ENCODE measurements at regions not wholly inside any gene's neighbourhood (a gene's known extent, or its start where the extent isn't known, plus 50 kb on each side); places are given as distances from the start of the nearest gene placed in this dataset.
A peak's percentile ranks its signal among the peaks of the same experiment; 100 is the strongest.

DNA sequence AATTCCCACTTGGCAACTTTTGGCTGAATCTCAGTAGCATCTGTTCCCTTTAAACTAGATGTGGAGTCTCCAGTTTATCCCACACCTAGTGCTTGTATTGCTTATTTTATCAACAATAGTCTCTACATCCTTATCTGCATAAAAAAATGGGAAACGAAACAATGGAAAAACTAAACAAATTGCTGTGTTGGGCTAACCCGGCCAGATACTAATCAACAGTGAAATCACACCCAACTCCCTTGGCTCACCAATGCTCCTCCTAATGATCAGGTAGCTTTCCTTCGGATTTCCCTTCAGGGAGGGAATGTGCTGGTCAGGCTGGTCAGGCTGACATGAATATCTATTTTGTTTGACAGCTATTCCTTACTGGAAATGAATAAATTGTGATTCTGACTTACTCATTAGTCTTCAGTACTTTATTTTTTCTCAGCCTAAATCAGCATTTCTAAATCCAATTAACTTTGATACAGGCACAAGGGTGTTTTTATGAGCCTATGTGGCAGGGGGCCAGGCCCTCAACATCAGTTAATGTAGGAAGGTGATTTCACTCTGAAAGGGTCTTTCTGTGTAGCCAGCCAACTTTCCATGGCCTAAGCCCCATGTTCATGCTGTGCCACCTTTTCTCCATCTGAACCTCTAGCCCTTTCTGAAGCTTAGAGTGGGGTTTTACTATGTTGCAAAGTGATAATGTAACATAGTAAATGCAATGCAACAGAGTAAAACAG, 170.5 kb upstream of the NPSR1 start:
- Mint-ChIP-seq H3K36me3 (ENCODE audit: low read depth) (no peaks in the 10 kb centered on the region), H3K4me1 (ENCODE audit: low read depth) (no peaks in the 10 kb centered on the region), H3K9me3 (ENCODE audit: low read depth) (no peaks in the 10 kb centered on the region), H3K27me3 (ENCODE audit: low read depth) (no peaks in the 10 kb centered on the region), H3K4me3 (ENCODE audit: unreplicated experiment) (no peak overlapping the region), H3K27ac (ENCODE audit: unreplicated experiment) (no peak overlapping the region)
- TF ChIP-seq, protein P1, sequence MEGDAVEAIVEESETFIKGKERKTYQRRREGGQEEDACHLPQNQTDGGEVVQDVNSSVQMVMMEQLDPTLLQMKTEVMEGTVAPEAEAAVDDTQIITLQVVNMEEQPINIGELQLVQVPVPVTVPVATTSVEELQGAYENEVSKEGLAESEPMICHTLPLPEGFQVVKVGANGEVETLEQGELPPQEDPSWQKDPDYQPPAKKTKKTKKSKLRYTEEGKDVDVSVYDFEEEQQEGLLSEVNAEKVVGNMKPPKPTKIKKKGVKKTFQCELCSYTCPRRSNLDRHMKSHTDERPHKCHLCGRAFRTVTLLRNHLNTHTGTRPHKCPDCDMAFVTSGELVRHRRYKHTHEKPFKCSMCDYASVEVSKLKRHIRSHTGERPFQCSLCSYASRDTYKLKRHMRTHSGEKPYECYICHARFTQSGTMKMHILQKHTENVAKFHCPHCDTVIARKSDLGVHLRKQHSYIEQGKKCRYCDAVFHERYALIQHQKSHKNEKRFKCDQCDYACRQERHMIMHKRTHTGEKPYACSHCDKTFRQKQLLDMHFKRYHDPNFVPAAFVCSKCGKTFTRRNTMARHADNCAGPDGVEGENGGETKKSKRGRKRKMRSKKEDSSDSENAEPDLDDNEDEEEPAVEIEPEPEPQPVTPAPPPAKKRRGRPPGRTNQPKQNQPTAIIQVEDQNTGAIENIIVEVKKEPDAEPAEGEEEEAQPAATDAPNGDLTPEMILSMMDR (IDR thresholded peaks at IDR 0.05) = no peak
- no peak for DNase-seq (ENCODE audit: low spot score)

DNA sequence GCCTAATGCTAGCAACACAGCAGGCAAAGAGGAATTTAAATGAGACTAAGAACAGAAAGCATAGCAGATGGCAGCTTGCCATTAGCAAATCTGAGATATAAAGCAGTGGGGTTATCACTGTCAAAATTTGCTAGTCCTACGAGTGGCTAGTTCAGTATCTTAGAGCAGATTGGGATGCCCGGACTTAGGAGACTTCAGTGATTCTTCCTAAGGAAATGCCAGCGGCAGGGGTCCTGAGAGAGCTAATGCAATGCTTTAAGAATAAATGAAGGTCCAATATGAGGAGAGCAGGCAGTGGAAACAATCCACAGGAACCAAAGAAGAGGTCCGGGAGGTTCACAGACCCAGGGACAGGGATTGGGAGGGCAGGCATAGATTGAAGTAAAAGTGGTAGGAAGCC, 169.3 kb upstream of the NPSR1 start:
- no peak for DNase-seq (ENCODE audit: low spot score)
- no peak overlapping the region for H3K4me3 Mint-ChIP-seq (ENCODE audit: unreplicated experiment)
- no peaks in the 10 kb centered on the region for H3K27me3 Mint-ChIP-seq (ENCODE audit: low read depth)
- no peak overlapping the region for H3K27ac Mint-ChIP-seq (ENCODE audit: unreplicated experiment)
- TF ChIP-seq, protein P1 (IDR thresholded peaks at IDR 0.05) = no peak
- H3K36me3 Mint-ChIP-seq (ENCODE audit: low read depth) = no peaks in the 10 kb centered on the region
- no peaks in the 10 kb centered on the region for H3K4me1 Mint-ChIP-seq (ENCODE audit: low read depth)
- no peaks in the 10 kb centered on the region for H3K9me3 Mint-ChIP-seq (ENCODE audit: low read depth)

DNA sequence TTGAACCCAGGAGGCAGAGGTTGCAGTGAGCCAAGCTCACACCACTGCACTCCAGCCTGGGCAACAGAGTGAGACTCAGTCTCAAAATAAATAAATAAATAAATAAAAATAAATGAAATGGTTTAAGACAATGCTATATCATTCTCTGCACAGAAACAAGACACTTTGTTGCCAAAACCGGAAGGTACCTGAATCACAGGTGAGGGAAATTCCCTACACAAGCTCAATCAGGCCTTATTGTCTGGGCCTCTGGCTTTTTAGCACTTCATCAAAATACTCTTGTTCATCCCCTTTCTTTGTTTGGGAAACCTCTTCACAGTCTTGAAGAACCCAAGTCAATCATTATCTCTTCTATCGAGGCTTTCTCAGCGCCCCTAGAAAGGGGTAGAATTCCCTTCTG, 166.1 kb upstream of the NPSR1 start:
- H3K4me3 Mint-ChIP-seq (ENCODE audit: unreplicated experiment) = no peak overlapping the region

DNA sequence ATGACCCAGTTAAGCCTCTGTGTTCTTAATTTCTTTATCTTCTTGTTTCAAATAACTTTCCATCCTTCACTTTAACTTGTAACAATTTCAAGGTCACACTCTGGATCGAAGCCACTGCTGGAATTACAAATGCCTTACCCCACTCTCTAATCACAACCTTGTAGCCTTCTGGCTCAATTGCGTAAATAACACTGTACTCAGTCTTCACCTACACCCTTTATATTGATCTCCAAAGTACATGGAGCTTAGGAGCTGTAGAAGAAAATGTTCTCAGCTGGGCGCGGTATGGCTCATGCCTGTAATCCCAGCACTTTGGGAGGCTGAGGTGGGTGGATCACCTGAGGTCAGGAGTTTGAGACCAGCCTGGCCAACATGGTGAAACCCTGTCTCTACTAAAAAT, 164.3 kb upstream of the NPSR1 start:
- H3K27ac Mint-ChIP-seq (ENCODE audit: unreplicated experiment) = no peak overlapping the region
- no peak for DNase-seq (ENCODE audit: low spot score)
- H3K4me1 Mint-ChIP-seq (ENCODE audit: low read depth) = no peaks in the 10 kb centered on the region
- H3K4me3 Mint-ChIP-seq (ENCODE audit: unreplicated experiment) = no peak overlapping the region
- H3K27me3 Mint-ChIP-seq (ENCODE audit: low read depth) = peaks cover 3% of the 10 kb centered on the region
- H3K9me3 Mint-ChIP-seq (ENCODE audit: low read depth) = peaks cover 4% of the 10 kb centered on the region
- TF ChIP-seq, protein P1 (IDR thresholded peaks at IDR 0.05) = no peak
- H3K36me3 Mint-ChIP-seq (ENCODE audit: low read depth) = no peaks in the 10 kb centered on the region

More for the DNA sequence above, 166.1 kb upstream of the NPSR1 start:
- no peak overlapping the region for H3K27ac Mint-ChIP-seq (ENCODE audit: unreplicated experiment)
- H3K27me3 Mint-ChIP-seq (ENCODE audit: low read depth) = peaks cover 3% of the 10 kb centered on the region
- H3K9me3 Mint-ChIP-seq (ENCODE audit: low read depth) = peaks cover 4% of the 10 kb centered on the region
- H3K36me3 Mint-ChIP-seq (ENCODE audit: low read depth) = no peaks in the 10 kb centered on the region
- no peaks in the 10 kb centered on the region for H3K4me1 Mint-ChIP-seq (ENCODE audit: low read depth)
- TF ChIP-seq, protein P1 (IDR thresholded peaks at IDR 0.05) = no peak
- DNase-seq (ENCODE audit: low spot score) = no peak

DNA sequence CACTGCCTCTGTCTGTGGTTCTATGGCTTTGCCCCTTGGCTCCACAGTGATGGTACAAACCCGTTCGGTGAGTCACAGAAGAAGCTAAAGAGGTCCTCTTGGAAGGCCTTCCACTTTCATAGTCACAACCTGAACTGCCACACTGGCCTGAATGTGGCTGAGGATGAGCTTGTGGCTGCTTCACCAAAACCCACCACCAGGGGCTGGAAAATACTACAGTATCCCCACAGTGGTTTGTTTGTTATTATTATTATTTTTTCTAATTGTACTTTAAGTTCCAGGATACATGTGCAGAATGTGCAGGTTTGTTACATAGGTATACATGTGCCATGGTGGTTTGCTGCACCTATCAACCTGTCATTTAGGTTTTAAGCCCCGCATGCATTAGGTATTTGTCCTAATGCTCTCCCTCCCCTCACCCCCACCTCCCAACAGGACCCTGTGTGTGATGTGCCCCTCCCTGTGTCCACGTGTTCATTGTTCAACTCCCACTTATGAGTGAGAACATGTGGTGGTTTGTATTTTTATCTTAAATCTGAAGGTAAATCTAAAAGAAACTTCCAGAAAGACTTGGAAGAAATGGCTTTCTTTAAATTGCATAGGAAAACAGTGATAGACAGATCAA, 160.8 kb upstream of the NPSR1 start:
- peaks cover 4% of the 10 kb centered on the region for H3K9me3 Mint-ChIP-seq (ENCODE audit: low read depth)
- no peak overlapping the region for H3K4me3 Mint-ChIP-seq (ENCODE audit: unreplicated experiment)
- TF ChIP-seq, protein P1 (IDR thresholded peaks at IDR 0.05) = peak; percentile 55
- H3K27me3 Mint-ChIP-seq (ENCODE audit: low read depth) = peaks cover 3% of the 10 kb centered on the region
- H3K4me1 Mint-ChIP-seq (ENCODE audit: low read depth) = no peaks in the 10 kb centered on the region
- no peak for DNase-seq (ENCODE audit: low spot score)
- no peaks in the 10 kb centered on the region for H3K36me3 Mint-ChIP-seq (ENCODE audit: low read depth)
- H3K27ac Mint-ChIP-seq (ENCODE audit: unreplicated experiment) = no peak overlapping the region
